GM21737 (cell line): ENCODE measurements at regions not wholly inside any gene's neighbourhood (a gene's known extent, or its start where the extent isn't known, plus 50 kb on each side); places are given as distances from the start of the nearest gene placed in this dataset.
"Not testable (repeated sequence)": the region's sequence is repeated elsewhere in the genome, so short reads cannot be mapped to it uniquely, and the experiment has no call there.

Source experiments
- ATAC-seq: cut with Tn5 transposase; IDR thresholded peaks from one replicate; pipeline ENCODE4 v1.9.1; 2021; ENCODE audit warnings: mild to moderate bottlenecking, moderate library complexity; ENCODE audit not compliant: unreplicated experiment

DNA sequence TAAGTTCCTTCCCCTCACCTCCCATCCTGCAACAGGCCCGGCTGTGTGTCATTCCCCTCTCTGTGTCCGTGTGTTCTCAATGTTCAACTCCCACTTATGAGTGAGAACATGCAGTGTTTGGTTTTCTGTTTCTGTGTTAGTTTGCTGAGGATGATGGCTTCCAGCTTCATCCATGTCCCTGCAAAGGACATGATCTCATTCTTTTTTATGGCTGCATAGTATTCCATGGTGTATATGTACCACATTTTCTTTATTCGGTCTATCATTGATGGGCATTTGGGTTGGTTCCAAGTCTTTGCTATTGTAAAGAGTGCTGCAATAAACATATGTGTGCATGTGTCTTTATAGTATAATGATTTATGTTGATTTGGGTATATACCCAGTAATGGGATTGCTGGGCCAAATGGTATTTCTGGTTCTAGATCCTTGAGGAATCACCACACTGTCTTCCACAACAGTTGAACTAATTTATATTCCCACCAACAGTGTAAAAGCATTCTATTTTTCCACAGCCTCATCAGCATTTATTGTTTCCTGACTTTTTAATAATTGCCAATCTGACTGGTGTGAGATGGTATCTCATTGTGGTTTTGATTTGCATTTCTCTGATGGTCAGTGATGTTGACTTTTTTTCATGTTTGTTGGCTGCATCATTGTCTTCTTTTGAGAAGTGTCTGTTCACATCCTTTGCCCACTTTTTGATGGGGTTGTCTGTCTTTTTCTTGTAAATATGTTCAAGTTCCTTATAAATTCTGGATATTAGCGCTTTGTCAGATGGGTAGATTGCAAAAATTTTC lies 174.1 kb upstream of the PHACTR1 start:
- not testable (repeated sequence) for ATAC-seq

- ATAC-seq = no peak
These were observed 172.6 kb upstream of the PHACTR1 start for GRCh38 chr6:12543953-12544352.

DNA sequence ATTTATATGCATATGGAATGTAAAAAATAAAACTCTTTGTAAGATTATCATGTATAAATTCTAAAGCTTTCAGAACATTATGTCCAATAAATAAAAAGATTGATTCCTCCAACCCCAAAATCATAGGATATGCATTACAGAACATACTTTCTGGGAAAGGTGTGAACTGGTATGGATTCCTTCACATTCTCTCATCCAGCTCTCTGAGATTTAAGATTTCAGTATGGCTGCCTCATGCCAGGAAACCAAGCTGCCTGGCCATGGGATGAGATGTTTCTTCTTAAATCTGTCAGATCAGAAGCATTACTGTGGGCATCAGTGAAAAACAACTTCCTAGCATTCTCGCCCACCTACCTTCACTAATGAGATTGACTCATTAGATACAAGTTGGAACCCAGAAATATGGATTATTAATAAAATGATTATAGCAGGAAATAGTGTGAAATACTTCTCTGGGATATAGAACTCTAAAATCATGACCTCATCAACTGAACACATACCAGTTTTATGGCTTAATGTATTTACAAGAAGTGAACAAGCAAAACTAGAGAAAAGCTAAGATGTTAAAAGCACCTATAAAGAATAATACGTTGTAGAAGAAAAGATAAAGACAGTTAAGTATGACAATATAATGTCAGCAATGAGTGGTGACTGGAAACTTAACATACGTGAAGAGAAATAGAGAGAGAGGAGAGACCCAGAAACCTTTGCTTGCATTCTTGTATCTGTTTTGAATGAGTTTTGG lies 171.6 kb upstream of the PHACTR1 start:
- no peak for ATAC-seq

DNA sequence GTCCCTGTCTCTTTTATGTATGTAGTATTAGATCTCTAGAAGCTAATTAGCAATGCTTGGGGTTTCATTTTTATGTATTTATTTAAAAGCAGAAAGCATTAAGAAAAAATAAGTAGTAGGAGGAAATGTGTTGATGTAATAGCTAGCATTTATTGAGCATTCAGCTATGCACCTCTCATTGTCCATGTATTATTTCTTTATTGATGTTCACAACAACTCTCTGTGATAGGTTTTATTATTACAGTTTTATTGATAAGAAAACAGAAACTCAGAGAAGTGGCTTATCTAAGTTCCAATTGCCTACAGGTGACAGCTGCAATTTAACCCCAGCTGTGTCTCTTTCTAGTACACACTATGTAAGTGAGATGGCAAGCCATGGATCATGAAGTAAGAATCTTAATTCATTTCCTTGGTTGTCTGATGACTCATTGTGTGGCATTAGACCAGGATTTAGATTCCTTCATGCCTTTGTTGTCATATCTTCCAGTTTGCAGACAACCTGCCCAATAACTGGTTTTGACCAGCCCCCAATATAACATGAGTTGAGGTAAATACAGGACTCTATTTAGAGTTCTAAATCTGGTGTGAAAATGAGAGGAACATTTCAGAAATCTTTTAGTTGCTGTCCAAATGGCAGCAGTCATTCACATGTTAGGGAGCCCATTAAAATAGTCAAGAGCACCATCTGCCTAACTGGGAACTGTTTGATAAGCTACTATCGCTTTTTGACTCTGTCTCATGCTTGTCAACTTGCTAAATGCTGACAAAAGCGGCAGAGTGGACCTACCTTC lies 170.8 kb upstream of the PHACTR1 start:
- ATAC-seq = no peak

- ATAC-seq = no peak
These were observed 170.1 kb upstream of the PHACTR1 start for GRCh38 chr6:12546410-12547002.

DNA sequence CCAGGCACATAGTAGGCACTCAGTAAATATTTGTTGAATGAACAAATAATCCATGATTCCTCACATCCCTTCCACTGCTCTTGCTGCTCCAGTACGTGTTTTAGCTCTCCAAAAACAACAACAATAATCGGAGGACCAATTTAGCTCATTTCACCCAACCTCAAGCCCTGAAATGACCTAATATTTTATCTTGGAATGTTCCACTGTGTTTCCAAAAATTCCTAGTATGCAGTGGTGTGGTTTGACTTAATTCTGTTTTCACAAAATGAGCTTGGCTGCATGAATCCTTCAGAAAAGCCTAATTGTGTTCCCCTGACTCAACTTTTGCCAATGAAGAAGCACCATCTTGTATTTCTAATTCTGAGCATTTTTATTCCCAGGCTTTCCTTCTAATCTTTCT lies 168.0 kb upstream of the PHACTR1 start:
- no peak for ATAC-seq

DNA sequence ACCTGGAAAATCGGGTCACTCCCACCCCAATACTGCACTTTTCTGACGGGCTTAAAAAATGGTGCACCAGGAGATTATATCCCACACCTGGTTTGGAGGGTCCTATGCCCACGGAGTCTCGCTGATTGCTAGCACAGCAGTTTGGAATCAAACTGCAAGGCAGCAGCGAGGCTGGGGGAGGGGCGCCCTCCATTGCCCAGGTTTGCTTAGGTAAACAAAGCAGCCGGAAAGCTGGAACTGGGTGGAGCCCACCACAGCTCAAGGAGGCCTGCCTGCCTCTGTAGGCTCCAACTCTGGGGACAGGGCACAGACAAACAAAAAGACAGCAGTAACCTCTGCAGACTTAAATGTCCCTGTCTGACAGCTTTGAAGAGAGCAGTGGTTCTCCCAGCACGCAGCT lies 167.1 kb upstream of the PHACTR1 start:
- ATAC-seq = not testable (repeated sequence)

GRCh38 chr6:12554820-12555219 lies 161.7 kb upstream of the PHACTR1 start:
- not testable (repeated sequence) for ATAC-seq

DNA sequence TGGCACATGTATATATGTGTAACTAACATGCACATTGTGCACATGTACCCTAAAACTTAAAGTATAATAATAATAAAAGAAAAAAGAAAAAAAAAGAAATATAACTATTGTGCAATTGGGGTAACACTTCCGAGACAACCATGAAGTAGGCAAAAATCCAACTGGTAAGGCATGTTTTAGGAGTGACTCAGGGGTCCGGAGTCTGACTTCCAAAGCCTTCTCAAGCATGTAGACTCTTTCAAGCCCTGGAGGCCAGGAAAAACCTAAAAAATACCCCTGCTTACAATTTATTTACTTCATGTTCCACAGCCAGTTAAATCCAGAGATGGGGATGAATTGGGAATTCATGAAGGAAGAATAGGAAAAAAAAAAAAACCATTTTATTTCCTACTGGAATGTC lies 161.3 kb upstream of the PHACTR1 start:
- ATAC-seq = no peak

GRCh38 chr6:12555781-12556180 lies 160.8 kb upstream of the PHACTR1 start:
- ATAC-seq = no peak

- no peak for ATAC-seq
These were observed 158.8 kb upstream of the PHACTR1 start for GRCh38 chr6:12557765-12558164.

DNA sequence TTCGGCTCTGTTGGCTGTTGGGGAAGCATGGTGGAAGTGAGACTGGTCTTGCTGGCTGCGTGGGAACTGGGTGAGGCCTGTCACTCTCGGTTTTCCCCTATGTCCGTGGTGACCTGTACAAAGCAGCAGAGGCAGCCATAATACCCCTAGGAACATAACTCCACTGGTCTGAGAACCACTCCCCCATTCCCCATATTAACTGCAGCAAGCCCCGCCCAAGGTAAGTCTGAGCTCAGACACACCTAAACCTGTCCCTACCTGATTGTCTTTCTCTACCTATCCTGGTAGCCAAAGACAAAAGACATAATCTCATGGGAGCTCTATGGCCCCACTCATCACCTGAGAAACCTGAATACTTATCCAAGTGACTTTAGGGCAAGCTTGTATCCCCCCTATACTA lies 156.3 kb upstream of the PHACTR1 start:
- ATAC-seq = no peak

DNA sequence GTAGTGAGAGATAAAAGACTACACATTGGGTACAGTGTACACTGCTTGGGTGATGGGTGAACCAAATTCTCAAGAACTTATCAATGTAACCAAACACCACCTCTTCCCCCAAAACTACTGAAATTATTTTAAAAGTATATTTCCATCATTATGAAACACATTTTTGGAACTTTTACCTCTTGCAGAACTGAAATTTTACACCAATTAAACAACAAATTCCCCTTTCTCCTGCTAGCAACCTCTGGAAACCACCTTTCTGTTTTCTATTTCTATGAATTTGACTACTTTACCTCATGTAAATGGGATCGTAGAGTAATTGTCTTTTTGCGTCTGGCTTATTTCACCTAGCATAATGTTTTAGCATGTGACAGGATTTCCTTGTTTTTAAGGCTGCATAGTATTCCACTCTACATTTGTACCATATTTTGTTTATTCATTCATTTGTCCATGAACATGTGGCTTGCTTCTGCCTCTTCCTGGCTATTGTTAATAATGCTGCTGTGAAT lies 149.9 kb upstream of the PHACTR1 start:
- no peak for ATAC-seq

GRCh38 chr6:12567682-12568081 lies 148.9 kb upstream of the PHACTR1 start:
- ATAC-seq = no peak

DNA sequence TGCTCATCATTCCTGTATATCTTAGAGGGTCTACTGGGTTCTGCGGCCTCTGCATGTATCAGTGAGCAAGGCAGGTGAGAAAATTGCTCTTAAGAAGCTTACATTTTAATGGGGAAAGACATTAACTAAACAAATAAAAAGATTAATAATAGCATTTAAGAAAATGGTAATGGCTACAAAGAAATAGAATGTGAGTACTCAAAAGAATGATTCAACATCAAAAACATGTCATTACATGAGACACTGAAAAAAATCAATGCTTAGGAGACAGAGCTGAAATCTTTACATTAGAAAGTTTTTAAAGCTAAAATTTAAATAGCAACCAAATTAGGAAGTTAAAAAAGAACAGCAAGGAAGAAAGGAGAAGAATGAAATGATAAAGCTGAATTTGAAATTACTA lies 146.9 kb upstream of the PHACTR1 start:
- no peak for ATAC-seq

- no peak for ATAC-seq
These were observed 146.0 kb upstream of the PHACTR1 start for GRCh38 chr6:12570461-12571030.

DNA sequence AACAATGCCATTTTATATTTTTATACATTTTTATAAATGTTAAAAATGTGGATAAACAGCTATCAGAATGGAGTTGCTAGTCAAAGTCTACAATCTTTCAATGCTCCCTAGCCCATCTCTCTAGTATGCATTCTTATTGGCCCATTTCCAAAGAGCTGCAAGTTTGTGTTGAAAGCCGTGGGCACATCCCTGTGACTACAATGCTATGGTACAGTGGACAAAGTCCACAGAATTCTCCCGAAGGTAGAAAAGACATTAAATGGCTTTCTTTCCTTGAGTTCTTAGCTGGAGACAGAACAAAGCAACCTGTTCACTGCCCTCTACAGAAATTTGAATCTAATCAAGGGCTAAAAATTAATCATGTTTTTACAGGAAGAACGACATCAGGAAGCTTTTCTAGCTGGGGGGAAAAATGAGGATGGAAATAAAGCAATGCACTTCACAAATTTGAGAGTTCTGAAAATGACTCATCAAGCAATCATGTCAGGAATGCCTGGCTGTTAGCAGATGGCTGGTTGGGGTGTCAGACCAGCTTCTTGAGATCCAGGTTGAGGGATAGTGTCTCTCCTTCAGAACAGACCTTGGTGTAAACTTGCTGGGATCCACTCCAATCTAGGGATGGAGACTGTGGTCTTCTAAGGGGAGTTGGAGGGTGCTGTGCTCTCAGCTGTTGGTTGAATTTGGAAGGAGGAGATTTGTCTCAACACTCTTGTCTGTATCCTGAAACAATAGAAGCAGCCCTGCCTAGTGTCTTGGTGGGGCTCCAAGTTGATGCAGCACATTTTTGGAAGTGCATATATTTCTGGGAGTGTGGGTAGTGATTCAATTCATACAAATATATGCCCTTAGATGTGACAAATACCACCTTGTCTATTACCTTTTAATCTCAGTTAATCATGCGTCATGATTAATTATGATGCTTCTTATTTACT lies 143.4 kb upstream of the PHACTR1 start:
- ATAC-seq = no peak

GRCh38 chr6:12575961-12576360 lies 140.6 kb upstream of the PHACTR1 start:
- no peak for ATAC-seq

- no peak for ATAC-seq
These were observed 140.2 kb upstream of the PHACTR1 start for GRCh38 chr6:12576389-12576788.
